Kasumi-1 (cell line): ENCODE measurements at regions not wholly inside any gene's neighbourhood (a gene's known extent, or its start where the extent isn't known, plus 50 kb on each side); places are given as distances from the start of the nearest gene placed in this dataset.
"Not testable (repeated sequence)": the region's sequence is repeated elsewhere in the genome, so short reads cannot be mapped to it uniquely, and the experiment has no call there.

Source experiments
- DNase-seq, 2 experiments: peaks; one replicate each; lab custom pipeline; 2025; lab: John Stamatoyannopoulos, UW

DNA sequence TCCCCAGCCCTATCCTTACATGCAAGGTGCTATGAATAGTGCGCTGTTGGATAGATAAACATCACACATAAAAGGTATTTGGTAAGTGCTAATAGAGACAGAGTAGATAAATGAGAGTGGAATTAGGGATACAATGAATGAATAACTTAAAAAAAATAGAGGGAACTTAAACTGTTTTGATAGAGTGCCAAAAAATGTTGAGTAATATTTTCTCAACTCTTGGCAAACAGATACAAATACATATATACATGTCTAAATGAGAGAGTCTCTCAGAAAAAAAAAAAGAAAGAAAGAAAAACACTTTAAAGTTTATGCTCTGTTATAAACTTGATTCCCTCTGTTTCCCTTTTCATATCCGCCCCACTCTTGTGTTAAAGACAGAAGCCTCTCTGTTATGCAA lies 667.4 kb downstream of the ROBO2 start:
- no peak for DNase-seq

DNA sequence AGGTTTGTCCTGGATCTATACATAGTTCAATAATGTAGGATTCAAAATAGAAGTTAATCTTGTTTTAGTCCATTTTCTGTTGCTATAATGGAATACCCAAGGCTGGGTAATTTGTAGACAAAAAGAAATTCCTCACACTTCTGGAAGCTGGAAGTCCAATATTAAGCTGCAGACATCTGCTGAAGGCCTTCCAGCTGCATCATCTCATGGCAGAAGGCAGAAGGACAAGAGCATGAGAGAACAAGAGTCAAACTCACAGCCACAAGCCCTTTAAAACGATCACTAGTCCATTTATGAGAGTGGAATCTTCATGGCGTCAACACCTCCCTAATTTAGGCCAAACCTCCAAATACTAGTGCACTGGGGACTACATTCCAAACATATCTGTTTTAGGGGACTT lies 669.3 kb downstream of the ROBO2 start:
- DNase-seq: no peak

DNA sequence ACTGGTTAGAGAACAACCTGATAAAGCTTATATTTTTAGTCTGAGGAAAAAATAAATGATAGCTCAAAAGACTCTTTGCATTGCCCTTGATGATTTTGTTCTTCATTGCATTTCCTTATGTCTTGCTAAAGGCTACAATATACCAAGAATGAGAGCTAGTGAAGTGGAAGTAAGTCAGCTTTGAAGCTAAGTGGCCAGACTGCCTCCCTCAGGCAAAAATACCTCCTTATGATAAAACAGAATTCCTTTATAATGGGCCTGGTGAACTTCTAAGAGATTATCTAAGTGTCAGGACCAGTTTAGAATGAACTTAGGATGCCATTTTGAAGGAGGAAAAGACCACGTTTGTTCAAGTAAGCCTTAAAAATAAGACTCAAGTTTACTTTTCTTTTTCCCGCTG lies 678.4 kb downstream of the ROBO2 start:
- DNase-seq: no peak

DNA sequence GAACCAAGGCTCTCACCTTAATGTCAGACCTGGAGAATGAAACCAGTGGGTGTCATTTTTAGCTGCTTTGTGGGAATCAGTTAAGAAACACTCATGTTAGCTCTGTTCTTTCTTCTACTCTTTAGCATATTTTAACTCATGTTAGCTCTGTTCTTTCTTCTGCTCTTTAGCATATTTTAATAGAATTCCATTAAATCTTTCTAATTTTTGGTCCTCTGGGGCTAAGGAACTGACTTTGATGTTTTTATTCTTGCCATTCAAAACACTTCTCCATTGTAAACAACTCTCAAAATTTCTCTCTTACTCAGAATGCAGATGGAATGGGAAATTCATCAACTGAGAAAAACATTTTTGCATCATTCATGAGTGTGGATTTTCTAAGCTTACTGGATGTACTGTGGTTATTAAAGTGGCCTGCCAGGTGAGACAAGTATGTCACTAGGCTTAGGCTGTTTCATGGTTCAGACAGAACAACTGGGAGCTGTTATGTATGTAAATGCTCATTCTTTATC lies 680.6 kb downstream of the ROBO2 start:
- DNase-seq: no peak

DNA sequence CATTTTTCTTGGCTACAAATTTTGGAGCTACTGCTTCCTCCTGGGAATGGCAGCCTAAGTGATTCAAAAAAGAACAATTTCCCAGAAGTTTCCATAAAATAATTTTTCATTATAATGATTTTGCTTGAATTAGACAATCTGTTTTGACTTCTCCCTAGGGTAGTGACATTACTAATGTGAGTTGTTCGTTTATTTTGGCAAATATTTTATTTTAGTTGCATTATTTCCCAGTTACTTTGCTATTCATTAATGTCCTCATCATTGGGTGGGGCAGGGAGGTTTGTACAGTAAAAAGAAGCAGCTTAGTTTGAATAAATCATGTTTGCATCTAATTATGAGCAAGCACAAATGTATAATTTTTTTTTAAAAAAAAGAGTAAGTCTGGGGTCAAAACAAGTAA lies 686.6 kb downstream of the ROBO2 start:
- no peak for DNase-seq

DNA sequence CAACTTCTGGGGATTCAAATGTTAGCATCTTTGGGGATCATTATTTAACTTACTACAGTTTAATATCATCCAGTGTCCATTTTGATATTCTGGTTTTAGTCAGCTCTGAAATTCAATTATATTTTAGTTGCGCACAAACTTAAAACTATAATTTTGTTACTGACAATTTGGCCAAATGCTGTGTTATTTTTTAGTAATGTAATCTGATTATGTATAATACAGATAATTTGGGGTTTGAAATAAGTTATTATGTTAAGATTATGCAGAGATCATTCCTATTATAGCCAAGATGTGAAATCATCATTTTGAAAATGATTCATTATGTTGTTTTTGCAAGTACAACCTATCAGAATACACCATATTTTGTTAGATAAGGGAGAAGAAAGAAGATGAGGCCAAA lies 706.1 kb downstream of the ROBO2 start:
- DNase-seq: no peak

DNA sequence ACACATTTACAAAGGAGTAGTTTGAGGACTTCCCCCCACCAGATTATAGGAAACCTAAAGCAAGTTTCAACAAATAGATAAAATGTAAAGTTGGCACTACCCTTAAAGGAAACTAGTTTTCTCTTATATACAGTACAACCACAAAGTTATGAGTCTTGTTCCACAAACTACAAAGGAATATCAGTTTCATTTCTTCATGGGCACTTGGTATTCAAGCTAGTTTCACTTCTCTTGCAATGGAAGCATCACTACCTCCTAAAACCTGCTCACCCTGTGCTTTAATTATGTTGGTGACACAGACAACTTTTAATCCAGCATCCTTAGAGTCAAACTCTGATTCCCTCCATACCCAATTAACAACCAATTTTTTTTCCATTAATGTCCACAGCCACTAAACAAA lies 707.0 kb downstream of the ROBO2 start:
- no peak for DNase-seq

DNA sequence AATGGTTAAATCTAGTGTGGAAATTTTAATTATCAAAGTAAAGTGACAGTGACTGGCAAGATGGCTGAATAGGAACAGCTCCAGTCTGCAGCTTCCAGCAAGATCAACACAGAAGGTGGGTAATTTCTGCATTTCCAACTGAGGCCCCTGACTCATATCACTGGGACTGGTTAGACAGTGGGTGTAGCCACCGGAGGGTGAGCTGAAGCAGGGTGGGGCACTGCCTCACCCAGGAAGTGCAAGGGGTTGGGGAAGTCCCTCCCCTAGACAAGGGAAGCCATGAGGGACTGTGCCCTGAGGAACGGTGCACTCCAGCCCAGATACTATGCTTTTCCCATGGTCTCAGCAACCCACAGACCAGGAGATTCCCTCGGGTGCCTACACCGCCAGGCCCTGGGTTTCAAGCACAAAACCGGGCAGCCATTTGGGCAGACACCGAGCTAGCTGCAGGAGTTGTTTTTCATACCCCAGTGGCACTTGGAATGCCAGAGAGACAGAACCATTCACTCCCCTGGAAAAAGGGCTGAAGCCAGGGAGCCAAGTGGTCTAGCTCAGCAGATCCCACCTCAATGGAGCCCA lies 716.6 kb downstream of the ROBO2 start:
- DNase-seq: not testable (repeated sequence)

DNA sequence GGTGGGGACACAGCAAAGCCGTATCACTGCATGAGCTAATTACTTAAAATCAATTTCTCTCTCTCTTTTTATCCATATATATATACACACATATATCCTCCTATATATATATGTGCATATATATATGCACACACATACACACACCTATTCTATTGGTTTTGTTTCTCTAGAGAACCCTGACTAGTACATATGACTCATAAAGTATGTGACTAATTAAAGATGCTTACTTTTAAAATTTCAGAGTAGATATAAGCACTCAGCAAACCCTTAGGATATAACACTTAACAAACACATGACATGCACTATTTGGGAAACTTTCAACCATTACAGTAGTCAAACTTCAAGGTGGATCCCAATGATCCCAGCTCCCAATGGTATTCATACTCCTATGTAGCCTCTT lies 732.6 kb downstream of the ROBO2 start:
- DNase-seq: no peak

DNA sequence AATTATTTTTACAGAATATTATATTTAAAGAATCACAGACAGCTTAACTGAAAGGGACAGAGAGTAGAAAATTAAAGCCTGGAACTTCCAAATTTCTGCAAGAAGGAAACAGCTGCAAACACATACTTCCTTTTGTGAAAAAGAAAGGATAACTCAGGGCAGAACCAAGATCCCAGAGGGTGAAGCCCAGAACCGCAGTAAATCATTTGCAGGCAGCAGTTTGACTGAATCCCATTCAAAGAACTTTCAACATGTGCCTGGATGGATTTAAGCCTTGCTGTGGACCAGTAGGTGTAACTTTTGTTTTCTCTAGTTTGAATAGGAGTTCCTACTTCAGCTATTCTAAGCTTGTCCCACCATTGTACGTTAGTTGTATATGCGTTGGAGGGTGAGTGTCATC lies 733.2 kb downstream of the ROBO2 start:
- no peak for DNase-seq

DNA sequence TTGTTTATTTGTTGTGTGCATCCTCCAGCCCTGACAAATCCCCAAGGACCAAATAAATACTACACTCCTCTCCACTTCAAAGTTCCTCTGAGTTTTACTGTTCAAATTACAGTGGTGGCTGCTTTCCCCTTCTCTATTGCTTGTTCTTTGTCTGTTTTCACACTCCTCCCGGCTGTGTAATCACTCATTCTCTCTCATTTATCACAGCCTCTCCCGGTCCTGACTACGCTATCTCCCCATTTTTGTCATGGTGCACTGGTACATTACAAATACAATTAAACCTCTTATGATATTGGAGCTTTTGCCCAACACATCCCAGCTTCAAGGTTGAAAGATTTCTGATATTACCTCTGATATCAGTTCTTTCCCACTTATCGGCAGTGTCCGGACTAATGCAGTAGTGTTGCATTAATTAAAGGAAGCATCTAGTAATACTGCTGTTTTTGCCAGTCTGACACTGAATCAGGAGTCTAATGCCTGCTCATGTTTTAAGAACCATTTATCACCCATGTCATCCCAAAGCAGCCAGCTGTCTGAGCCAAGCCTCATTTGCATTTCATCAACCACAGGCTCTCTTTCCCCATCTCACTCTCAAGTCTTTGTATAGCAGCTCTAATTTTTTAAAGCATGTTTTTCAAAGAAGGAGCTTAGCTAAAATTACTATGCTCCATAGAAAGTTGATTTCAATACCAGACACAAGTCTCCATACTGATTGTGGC lies 740.5 kb downstream of the ROBO2 start:
- no peak for DNase-seq

DNA sequence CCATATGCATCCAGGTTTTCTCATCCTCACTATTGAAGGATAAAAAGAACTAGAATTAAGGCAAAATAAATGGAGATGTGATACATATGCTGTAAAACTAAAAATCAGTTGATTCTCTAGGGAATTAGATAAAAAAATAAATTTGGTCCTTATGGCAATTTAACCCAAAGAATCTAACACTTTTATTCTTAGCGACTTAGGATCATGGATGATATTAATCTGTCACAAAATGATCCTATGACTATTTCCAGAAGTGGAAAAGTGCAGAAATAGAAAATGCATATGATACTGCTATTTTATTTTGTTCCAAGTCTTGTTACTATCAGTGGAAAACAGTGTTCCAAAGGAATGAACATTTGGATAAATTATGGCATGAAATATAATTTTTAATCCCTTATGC lies 746.3 kb downstream of the ROBO2 start:
- no peak for DNase-seq

DNA sequence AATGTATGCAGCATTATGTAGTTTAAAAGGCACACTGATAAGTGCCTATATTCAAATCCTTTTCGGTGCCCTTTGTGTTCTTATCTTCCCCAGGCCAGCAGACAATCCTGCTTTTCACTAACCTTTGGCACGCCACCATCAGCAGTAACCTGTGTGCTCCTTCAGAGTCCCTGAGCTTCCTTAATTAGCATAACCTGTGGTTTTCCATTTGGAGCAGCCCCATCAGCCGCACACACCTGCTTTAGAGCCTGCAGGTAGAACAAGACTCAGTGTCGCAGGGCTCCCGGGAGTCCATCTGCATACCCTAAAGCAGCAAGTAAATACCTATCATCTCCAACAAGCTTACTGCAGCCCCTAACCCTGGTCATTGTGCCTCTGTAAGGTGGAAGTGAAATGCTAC lies 755.1 kb downstream of the ROBO2 start:
- no peak for DNase-seq

DNA sequence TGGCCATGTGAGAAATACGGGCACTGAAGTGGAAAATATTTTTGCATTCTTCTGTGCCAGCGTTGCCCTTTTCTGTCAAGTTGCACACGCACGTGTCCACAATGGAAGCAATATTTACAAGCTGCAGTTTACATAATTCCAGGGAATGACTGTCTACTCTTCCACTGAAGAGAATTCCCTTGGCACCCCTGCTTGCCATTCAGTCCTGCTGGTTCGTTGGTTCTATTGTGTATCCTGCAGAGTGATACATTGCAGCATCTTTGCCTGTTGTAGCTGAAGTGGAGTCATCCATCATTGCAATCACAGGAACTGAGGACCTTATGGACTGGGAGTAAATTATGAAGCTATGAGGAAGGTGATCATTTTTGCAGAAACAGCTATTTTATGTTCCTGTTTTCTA lies 759.4 kb downstream of the ROBO2 start:
- no peak for DNase-seq

DNA sequence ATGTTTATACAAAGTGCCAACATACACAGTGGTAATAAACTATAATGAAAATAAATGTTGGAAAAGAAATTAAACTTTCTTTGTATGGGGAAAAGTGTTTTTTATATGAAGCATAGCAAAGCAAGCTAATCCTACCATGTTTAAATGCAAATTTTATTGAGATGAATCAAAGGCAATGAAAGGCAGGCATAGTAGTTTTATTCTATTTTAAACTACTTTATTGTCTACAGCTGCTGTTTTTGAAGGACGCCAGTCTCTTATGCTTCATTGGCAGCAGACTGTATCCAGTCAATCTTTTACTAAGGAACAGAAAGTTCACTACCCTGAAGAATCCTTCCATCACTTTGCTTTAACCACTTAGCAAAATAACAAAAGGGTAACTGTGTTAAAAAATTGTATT lies 761.0 kb downstream of the ROBO2 start:
- DNase-seq: no peak

DNA sequence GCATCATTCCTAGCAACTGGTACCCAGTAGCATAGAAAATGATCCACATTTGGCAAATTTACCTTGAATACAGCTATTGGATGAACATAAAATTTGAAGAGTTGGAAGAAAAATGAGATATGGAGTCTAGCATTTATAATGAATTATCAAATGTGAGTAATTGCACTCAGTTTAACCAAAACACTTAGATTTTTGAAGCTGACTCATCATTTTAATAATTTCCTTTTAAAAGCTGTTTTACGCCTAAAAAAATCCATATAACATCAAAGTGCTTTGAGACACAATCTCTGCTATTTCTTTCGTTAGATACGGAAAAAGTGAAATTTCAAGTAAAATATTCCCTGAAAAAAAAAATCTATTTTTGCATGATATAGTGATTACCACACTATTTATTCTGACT lies 767.4 kb downstream of the ROBO2 start:
- DNase-seq: no peak

DNA sequence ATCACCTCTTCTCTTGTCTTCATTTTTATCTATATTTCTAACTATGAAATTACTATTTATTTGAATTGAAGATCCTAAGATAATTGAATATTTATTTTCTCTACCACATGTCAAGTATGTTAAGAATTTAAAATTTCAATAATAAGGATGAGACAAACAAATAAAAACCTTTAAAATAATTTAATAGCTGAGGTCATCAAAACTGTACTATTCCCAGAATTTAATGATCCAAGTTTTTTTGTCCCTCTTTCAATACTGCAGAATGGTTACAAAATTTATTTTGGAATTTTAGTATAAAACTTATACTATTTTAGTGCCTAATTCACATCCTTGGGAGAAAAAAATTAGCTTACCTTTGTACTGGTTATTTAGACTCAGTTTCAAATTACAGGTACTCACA lies 774.9 kb downstream of the ROBO2 start:
- DNase-seq: no peak

DNA sequence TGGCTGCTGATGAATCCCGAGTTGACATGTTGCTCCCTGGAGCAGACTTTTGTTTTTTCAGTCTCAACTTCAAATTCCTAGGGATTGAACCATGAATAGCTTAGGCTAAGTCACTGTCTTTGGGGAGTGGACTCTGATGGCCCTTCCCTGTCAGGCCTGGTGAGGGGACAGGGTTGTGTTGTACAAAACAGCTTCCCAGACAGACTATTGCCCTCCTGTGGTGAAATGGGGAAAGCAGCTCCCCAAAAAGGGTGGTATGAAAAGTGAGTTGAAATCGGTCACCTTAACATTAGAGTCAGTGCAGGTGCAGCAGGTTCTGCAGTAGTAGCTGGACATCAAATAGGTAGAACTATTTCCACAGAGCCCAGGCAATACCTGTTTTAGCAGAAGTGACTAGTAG lies 775.6 kb downstream of the ROBO2 start:
- peak; percentile 3 to 24 for DNase-seq

DNA sequence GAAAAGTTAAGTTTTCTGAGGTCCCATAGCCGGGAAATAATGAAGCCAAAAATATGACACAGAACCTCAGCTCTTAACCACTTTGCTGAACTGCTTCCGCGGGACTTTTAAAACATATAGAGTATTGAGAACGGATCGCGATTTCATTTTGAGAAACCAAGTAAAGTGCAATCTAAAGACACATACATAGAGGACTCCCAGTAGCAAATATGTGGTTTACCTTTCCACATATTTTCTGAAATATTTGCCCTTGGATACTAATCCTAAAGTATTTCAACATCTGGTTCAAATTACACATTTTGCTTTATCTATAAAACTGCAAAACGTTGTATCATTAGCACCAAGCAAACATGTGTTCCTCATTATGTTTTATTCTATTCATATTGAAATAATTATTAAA lies 776.5 kb downstream of the ROBO2 start:
- no peak for DNase-seq

DNA sequence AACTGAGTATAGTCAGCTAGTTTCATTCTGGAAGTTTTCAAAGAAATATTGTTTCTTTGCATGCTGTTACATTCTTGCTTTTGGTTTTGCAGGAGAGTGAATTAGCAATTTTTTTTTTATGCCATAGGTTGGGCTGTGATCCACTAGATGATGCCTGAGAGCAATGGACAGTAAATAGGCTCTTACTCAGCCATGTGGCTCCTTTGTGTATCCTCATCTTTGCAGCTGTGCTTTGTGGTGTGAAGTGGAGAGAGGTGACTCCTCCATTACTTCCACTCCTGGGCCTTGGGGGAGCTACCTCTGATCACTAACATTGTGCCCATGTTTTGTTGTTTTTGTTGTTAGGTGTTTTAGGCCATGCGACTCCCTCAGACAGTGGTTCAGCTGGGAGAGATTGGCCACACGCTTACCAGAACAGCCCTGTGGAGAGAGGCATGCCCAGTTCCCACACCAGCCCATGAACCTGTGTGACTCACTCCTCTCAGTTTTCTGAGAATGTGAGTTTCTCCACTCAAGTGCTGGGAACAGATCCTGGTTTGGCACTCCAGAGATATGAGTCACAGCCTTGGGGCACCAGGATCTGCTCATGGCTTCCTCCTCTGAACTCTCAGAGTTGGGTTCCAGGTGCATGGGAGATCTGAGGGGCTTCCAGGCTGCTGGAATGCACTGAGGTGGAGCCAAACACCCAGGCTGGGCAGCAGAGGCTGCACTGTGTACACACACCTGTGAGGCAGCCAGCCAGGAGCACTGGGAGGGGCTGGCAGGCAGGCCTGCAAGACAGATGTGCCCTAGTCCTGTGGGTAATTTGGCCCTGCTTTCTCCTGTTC lies 785.3 kb downstream of the ROBO2 start:
- no peak for DNase-seq

DNA sequence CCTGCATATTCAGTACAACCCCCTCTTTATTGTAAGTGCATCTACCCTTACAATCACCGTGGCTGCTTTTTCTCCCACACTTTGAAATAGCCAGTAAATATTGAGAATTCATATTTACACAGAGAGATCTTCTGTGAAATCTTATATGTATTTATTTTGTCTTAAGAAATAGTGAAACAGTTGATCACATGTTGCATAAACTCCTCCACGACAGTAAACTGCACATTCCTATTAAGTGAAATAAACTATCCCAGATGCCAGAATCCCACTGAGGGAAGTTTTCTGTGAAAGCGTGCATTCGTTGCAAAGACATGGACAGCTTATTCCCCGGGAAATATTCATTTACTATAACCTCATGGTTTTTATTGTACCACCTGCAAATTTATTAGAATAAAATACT lies 796.0 kb downstream of the ROBO2 start:
- DNase-seq: no peak

DNA sequence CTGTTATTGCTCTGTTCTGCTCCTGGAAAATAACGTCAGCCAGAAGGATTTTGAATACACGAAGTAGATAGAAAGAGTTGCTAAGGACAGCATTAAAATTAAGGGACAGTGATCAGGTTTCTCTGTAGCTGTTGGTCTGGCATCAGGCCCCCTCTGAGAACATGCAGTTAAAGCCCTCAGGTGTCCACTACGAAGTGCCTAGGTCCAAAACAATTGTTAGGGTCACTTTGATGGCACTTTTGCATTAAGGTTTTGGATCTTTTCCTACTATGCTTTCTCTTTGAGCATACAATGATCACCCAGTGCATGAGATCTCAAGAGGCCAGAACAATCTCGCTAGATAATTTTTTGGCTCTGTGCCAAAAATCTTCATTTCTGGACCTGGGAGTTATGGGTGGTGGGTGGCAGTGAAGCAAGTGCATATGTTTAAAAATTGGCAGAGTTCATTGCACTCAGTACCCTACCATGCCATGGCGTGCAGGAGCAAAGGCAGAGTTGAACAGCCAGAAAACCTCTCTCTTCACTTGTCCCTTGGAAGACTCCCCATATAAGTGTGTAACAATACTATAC lies 797.6 kb downstream of the ROBO2 start:
- DNase-seq: no peak

DNA sequence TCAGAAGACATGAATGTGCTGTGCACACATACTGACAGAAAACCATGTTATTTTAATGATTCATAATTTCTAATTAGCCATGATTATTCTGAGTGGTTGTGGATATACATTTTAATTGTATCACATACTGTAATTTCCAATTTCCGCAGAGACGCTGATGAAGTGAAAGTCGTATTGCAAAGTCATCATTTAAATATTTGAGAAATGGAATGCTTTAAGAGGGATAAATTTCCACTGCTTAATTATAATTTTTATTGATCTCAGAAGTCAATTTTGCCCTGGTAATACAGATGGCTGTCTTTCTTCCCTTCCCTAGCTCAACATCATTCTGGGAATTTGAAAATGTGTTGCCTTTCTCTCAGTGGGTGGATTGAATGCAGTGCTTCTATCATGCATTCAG lies 819.3 kb downstream of the ROBO2 start:
- no peak for DNase-seq
